H9 (cell line): ENCODE measurements at regions not wholly inside any gene's neighbourhood (a gene's known extent, or its start where the extent isn't known, plus 50 kb on each side); places are given as distances from the start of the nearest gene placed in this dataset.

Source experiments
- DNase-seq: peaks from one replicate; pipeline ENCODE4 v3.0.0-alpha.2; 2017
- H2AFZ ChIP-seq: one replicate; pipeline ENCODE4 v1.6.1; 2013; ENCODE audit warnings: mild to moderate bottlenecking, low read length, control low read depth, moderate library complexity
- H2AK5ac ChIP-seq: 2 replicates; pipeline ENCODE4 v1.6.1; 2013; ENCODE audit warnings: low read length, control low read depth, mixed read lengths; ENCODE audit not compliant: insufficient read length
- H2BK120ac ChIP-seq: one replicate; pipeline ENCODE4 v1.6.1; 2013; ENCODE audit warnings: low read depth, mild to moderate bottlenecking, low read length, control low read depth, inconsistent platforms; ENCODE audit not compliant: poor library complexity, severe bottlenecking
- H2BK12ac ChIP-seq: 2 replicates; pipeline ENCODE4 v1.6.1; 2013; ENCODE audit warnings: low read length, control low read depth, mixed read lengths, low read depth; ENCODE audit not compliant: insufficient read length
- H2BK15ac ChIP-seq: 2 replicates; pipeline ENCODE4 v1.6.1; 2013; ENCODE audit warnings: low read depth, low read length, control low read depth
- H2BK20ac ChIP-seq: one replicate; pipeline ENCODE4 v1.6.1; 2013; ENCODE audit warnings: low read depth, mild to moderate bottlenecking, low read length, control low read depth, inconsistent platforms; ENCODE audit not compliant: poor library complexity, severe bottlenecking
- H2BK5ac ChIP-seq: 2 replicates; pipeline ENCODE4 v1.6.1; 2013; ENCODE audit warnings: low read length, control low read depth, mixed read lengths; ENCODE audit not compliant: insufficient read length
- H3K14ac ChIP-seq: 2 replicates; pipeline ENCODE4 v1.6.1; 2013; ENCODE audit warnings: low read length, control low read depth; ENCODE audit not compliant: insufficient read depth
- H3K18ac ChIP-seq: 2 replicates; pipeline ENCODE4 v1.6.1; 2013; ENCODE audit warnings: low read depth, mild to moderate bottlenecking, mixed read lengths, low read length, control low read depth; ENCODE audit not compliant: insufficient read length
- H3K23ac ChIP-seq: 2 replicates; pipeline ENCODE4 v1.6.1; 2013; ENCODE audit warnings: low read length, control low read depth, mixed read lengths, low read depth; ENCODE audit not compliant: insufficient read length
- H3K23me2 ChIP-seq: 2 replicates; pipeline ENCODE4 v1.6.1; 2013; ENCODE audit warnings: low read depth, mild to moderate bottlenecking, mixed read lengths, low read length, control low read depth; ENCODE audit not compliant: insufficient read length, poor library complexity, severe bottlenecking
- H3K27ac ChIP-seq: 2 replicates; pipeline ENCODE4 v1.5.1; 2013; ENCODE audit warnings: low read length, control low read depth, mixed read lengths, low read depth; ENCODE audit not compliant: insufficient read length
- H3K27me3 ChIP-seq: 2 replicates; pipeline ENCODE4 v1.6.1; 2013; ENCODE audit warnings: low read length, control low read depth, inconsistent platforms; ENCODE audit not compliant: insufficient read depth
- H3K4ac ChIP-seq: 2 replicates; pipeline ENCODE4 v1.6.1; 2013; ENCODE audit warnings: low read depth, mild to moderate bottlenecking, control low read depth, inconsistent platforms, low read length, moderate library complexity
- H3K4me1 ChIP-seq: 2 replicates; pipeline ENCODE4 v1.6.1; 2013; ENCODE audit warnings: low read length, control low read depth, inconsistent platforms; ENCODE audit not compliant: insufficient read depth
- H3K4me2 ChIP-seq: 2 replicates; pipeline ENCODE4 v1.6.1; 2013; ENCODE audit warnings: low read length, control low read depth, mixed read lengths; ENCODE audit not compliant: insufficient read length, insufficient read depth
- H3K56ac ChIP-seq: 2 replicates; pipeline ENCODE4 v1.6.1; 2013; ENCODE audit warnings: low read depth, mild to moderate bottlenecking, mixed read lengths, low read length, control low read depth; ENCODE audit not compliant: insufficient read length
- H3K79me1 ChIP-seq: 2 replicates; pipeline ENCODE4 v1.6.1; 2013; ENCODE audit warnings: low read depth, mild to moderate bottlenecking, moderate library complexity, low read length, control low read depth, inconsistent platforms; ENCODE audit not compliant: insufficient read depth, poor library complexity, severe bottlenecking
- H3K79me2 ChIP-seq: 2 replicates; pipeline ENCODE4 v1.6.1; 2013; ENCODE audit warnings: low read length, control low read depth, inconsistent platforms; ENCODE audit not compliant: insufficient read depth
- H3K9ac ChIP-seq: 2 replicates; pipeline ENCODE4 v1.6.1; 2013; ENCODE audit warnings: low read length, control low read depth, mixed read lengths; ENCODE audit not compliant: insufficient read length; ENCODE audit errors: extremely low read depth
- H3K9me3 ChIP-seq: one replicate; pipeline ENCODE4 v1.6.1; 2013; ENCODE audit warnings: low read depth, low read length, inconsistent platforms; ENCODE audit not compliant: control insufficient read depth
- H3T11ph ChIP-seq: one replicate; pipeline ENCODE4 v1.6.1; 2013; ENCODE audit warnings: mild to moderate bottlenecking, low read length, control low read depth, inconsistent platforms
- H4K20me1 ChIP-seq: one replicate; pipeline ENCODE4 v1.6.1; 2013; ENCODE audit not compliant: control insufficient read depth, insufficient read length, insufficient read depth
- H4K5ac ChIP-seq: 2 replicates; pipeline ENCODE4 v1.6.1; 2013; ENCODE audit warnings: low read depth, mild to moderate bottlenecking, mixed read lengths, low read length, control low read depth; ENCODE audit not compliant: insufficient read length
- H4K8ac ChIP-seq: replicated peaks from 2 replicates; pipeline ENCODE4 v1.6.1; 2013; ENCODE audit warnings: low read length, control low read depth, mixed read lengths, low read depth; ENCODE audit not compliant: insufficient read length
- H4K91ac ChIP-seq: 2 replicates; pipeline ENCODE4 v1.6.1; 2013; ENCODE audit warnings: low read depth, mild to moderate bottlenecking, moderate library complexity, mixed read lengths, low read length, control low read depth; ENCODE audit not compliant: insufficient read length
- H3K27ac Mint-ChIP-seq, 3 experiments: 2 replicates in 2 of 3; 3 replicates in 1 of 3; pipeline ENCODE4 v1.8.0; 2020 to 2021; ENCODE audit warnings: mixed read lengths in 3 of 3, mild to moderate bottlenecking in 1 of 3, moderate library complexity in 1 of 3
- H3K27me3 Mint-ChIP-seq: 2 replicates; pipeline ENCODE4 v1.8.0; 2021; ENCODE audit warnings: low read depth, mild to moderate bottlenecking, moderate library complexity, mixed read lengths
- H3K36me3 Mint-ChIP-seq, 3 experiments: 2 replicates in 2 of 3; 3 replicates in 1 of 3; pipeline ENCODE4 v1.8.0; 2020 to 2021; ENCODE audit warnings: low read depth in 3 of 3, mixed read lengths in 3 of 3; ENCODE audit not compliant: insufficient read depth in 1 of 3
- H3K4me1 Mint-ChIP-seq, 2 experiments: 2 replicates each; pipeline ENCODE4 v1.8.0; 2020; ENCODE audit warnings: mixed read lengths in 2 of 2
- H3K4me3 Mint-ChIP-seq, 2 experiments: 2 replicates in 1 of 2; 3 replicates in 1 of 2; pipeline ENCODE4 v1.8.0; 2020 to 2021; ENCODE audit warnings: mild to moderate bottlenecking in 2 of 2, mixed read lengths in 2 of 2, moderate library complexity in 1 of 2
- H3K9me3 Mint-ChIP-seq, 2 experiments: 2 replicates in 1 of 2; 3 replicates in 1 of 2; pipeline ENCODE4 v1.8.0; 2020; ENCODE audit warnings: mild to moderate bottlenecking in 2 of 2, mixed read lengths in 2 of 2, moderate library complexity in 1 of 2
- CTCF ChIP-seq: fragments of 200-600 bp; sonication (generic); conservative IDR thresholded peaks from 3 replicates; pipeline ENCODE4 v1.8.0; 2021; ENCODE audit warnings: antibody characterized with exemption, mild to moderate bottlenecking
- WGBS: extraction: QIAGEN DNeasy Blood & Tissue Kit; methylation state at CpG from one replicate; pipeline ENCODE4 v1.1.7; 2013; ENCODE audit warnings: missing lambda C conversion rate, low lambda C conversion rate, mixed read lengths; ENCODE audit not compliant: insufficient read length; ENCODE audit errors: extremely low coverage; 5-methylcytosine and 5-hydroxymethylcytosine counted together

GRCh38 chr9:7592321-7593316 lies 207.0 kb downstream of the DMAC1 start:
- Mint-ChIP-seq H3K36me3 (no peaks in the 10 kb centered on the region), H3K27me3 (no peaks in the 10 kb centered on the region; the same call in 1 of the 2 replicates), H3K27ac (peak overlapping the region in 1 of 3 experiments; percentile 12; a peak in 2 of 7 replicates), H3K4me1 (peaks cover 10% of the 10 kb centered on the region in 2 experiments; a peak in 3 of 4 replicates), H3K9me3 (no peaks in the 10 kb centered on the region), H3K4me3 (peak overlapping the region in 1 of 2 experiments; percentile 17; a peak in 1 of 5 replicates)
- Histone ChIP-seq H2BK5ac (no peak overlapping the region), H3K27ac (no peak overlapping the region), H4K8ac (no peak overlapping the region), H2BK20ac (no peak overlapping the region), H4K91ac (no peak overlapping the region), H2BK12ac (no peak overlapping the region), H3K9me3 (no peaks in the 10 kb centered on the region), H4K20me1 (no peaks in the 10 kb centered on the region), H3T11ph (no peak overlapping the region), H3K9ac (no peak overlapping the region), H3K4me1 (no peaks in the 10 kb centered on the region), H3K4me2 (no peak overlapping the region), H3K18ac (no peak overlapping the region), H3K23me2 (no peaks in the 10 kb centered on the region), H3K79me2 (no peaks in the 10 kb centered on the region), H3K23ac (no peak overlapping the region), H2BK15ac (no peak overlapping the region), H3K56ac (no peak overlapping the region), H4K5ac (no peak overlapping the region), H2AFZ (no peak overlapping the region), H2BK120ac (no peak overlapping the region), H2AK5ac (no peak overlapping the region), H3K79me1 (no peaks in the 10 kb centered on the region), H3K27me3 (no peaks in the 10 kb centered on the region), H3K14ac (no peak overlapping the region), H3K4ac (no peak overlapping the region)
- no CpG with 5 or more reads among the region's 10 CpGs for WGBS
- peak; percentile 36 for DNase-seq
- peak; percentile 68 for TF ChIP-seq CTCF
